GM23338 (cell line): ENCODE measurements at regions not wholly inside any gene's neighbourhood (a gene's known extent, or its start where the extent isn't known, plus 50 kb on each side); places are given as distances from the start of the nearest gene placed in this dataset.

Experiments used
- CTCF ChIP-seq, 2 experiments: fragments of 200-600 bp in 1 of 2; sonication (generic) in 1 of 2; conservative IDR thresholded peaks; 2 replicates each; pipeline versions ENCODE4 v1.5.1 to v1.6.1; 2016 to 2017; ENCODE audit warnings: antibody characterized with exemption in 2 of 2, low read depth in 2 of 2, mild to moderate bottlenecking in 2 of 2, moderate library complexity in 1 of 2
- EZH2phosphoT487 ChIP-seq: fragments of 200-600 bp; sonication (generic); IDR thresholded peaks from one replicate; pipeline ENCODE4 v1.8.1; 2018; ENCODE audit warnings: antibody characterized with exemption; ENCODE audit not compliant: unreplicated experiment

- no peak for TF ChIP-seq EZH2phosphoT487
- no peak for TF ChIP-seq CTCF (conservative IDR thresholded peaks at IDR 0.05; ENCODE audit: low read depth in 2 of 2)
Measured at GRCh38 chr6:66226109-66226508, 519.1 kb upstream of the EYS start.
